Right ventricle myocardium inferior (tissue), 1 donor: ENCODE measurements at regions not wholly inside any gene's neighbourhood (a gene's known extent, or its start where the extent isn't known, plus 50 kb on each side); places are given as distances from the start of the nearest gene placed in this dataset.

Experiments used
- ATAC-seq: fragments of 200-7000 bp; cut with Tn5 transposase; one replicate; pipeline ENCODE4 v1.9.1; 2020; ENCODE audit warnings: mild to moderate bottlenecking, moderate library complexity
- DNase-seq: peaks from one replicate; pipeline ENCODE4 v3.0.0; 2021; ENCODE audit errors: missing footprints
- intact Hi-C: fragments of 100-400 bp; cut with DNase I; formaldehyde crosslinking; loops from one replicate; pipeline ENCODE4 v1.11.0; 2022
- donor health status: DM: no; HTN: yes; CAD: no; lungs with severe emphysema.

DNA sequence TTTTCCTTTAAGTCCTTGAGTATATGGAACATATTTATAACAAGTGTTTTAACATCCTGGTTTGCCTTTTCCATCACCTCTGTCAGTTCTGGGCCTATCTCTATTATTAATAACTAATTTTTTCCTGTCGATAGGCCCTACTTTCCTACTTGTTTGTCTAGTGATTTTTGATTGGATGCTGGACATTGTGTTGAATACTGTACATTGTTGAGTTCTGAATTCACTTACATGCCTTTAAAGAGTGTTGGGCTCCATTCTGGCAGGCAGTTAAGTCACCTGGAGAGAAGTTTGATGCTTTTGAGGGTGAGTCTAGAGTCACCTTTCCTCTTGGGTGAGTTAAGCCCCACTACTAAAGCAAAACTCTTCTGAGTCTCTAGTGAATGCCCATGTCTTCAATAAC lies 77.5 kb upstream of the C14orf180 start:
- ATAC-seq (no peak), DNase-seq (no peak)

DNA sequence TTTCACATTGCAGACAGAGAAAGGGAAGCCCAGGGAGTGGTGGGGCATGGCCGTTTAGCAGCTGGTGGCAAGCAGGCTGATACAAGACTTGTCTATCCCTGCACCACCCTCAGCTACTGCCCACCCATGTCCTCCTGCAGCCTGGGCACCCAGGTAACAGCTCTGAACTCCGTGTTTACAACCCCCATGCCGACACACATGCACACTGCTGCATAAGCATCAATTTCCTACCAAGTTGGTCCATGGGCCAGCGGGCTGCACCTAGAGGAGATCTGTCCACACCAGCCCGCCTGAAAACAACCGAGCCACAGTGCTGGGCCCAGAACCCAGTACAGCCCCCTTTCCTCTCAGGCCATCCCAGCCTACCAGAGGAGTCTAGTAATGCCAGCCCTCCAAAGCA lies 75.9 kb upstream of the C14orf180 start:
- no peak for ATAC-seq
- no peak for DNase-seq

More for the DNA sequence above, 77.5 kb upstream of the C14orf180 start:
- intact Hi-C loops, result no loop called here

DNA sequence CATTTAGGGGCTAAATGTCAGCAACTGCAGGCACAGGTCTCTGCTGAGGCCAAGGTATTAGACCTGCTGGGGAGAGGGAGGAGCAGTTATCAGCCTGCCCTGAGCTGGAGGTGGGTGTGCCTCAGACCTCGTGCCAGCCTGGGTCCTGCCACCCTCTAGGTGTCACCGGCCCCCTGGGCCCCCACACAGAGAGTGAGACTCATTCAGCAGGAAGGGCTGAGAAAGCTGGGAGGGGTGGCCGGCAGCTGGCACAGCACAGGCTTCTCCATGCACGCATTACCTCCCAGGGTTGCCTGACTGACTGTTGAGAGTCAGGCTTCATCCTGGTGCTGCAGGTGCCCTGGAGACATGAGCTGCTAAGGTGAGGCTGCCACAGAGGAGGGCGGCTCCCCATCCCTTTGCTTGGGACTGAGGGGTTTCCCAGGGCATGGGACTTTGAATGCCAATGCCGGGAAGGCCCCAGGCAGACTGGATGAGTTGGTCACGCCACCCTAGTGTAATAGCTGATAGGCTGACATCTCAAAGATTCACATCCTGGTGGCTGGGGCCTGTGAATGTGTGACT lies 75.3 kb upstream of the C14orf180 start:
- DNase-seq (no peak), ATAC-seq (no peak)
- intact Hi-C loops, result no loop called here

More for the DNA sequence above, 75.9 kb upstream of the C14orf180 start:
- intact Hi-C loops, result no loop called here

DNA sequence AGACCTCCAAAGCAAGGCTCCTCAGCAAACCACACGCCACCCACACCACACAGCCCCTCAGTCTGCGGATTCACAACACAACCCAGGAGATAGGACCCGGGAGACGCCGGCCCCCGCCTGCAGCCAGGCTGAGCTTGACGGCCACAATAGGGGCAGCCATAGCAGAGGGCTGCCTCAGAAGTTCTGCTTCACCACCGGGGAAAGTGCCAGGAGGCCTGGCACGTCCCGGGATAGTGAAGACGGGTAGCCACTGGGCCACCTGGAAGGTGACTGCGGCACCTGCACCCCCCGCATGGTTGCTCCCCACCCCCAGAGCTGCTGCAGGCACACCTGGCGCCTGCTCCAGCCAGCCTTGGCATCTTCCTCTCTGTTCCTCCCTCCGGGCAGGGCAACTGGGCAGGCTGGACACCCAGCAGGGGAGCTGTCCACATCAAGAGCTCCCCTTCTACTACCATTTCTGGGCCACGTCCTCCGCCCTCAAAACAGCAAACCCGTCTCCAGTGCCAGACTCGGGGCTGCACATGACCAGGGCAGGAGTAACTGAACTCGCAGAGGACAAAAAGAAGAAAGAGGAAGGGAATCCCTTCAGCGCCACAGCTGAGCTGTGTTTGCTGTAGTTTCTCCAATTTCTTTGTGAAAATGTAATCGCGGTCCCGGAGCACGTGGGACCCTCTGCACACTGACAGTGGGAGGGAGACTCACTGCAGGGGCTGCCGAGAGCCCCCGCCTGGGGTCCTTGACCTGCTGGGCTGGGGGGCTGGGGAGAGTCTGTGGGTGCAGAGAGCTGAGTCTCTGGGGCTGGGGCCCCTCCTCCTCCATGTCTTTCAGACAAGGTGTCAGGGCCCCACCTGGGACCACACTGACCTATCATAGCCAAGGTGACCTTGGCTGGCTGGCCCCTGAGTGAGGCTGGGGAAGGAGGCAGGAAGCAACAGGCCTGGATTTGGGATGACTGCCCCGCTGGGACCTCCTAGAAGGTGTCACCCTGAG lies 74.2 kb upstream of the C14orf180 start:
- intact Hi-C loops, result no loop called here
- no peak for DNase-seq

DNA sequence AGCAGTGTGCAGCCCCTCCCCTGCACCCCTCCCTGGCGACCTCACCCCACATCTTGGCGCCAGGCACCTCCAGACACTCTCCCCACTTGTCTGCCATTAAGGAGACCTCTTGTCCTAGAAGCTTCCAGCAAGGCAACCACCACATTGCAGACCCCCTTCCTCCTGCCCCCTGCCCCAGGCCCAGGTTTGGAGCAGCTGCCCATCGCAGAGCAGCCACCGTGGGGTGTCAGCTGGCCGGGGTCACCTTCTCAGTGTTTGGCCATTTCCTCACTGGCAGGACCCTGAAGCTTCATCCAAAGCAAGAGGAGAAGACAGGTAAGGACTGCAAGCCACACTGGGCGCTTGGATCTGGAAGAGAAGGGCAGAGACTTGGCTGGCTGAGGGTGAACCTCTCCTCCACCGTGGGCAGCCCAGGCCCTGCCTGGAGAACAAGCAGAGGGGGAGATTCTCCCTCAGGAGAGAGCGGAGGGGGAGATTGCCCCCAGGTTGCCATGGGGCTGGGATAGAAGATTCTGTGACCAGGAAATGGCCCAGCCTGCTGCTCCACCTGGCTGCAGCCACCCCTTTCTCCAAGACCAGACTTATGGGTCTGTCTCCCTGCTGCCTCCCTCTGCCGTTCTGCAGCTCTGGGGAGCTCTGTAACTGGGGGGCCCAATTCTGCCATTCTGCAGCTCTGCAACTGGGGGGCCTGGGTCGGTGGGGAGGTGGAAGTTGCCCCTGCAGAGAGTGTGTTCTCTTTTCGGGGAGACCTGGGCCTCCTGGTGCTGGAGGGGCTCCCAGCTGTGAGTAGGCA lies 72.9 kb upstream of the C14orf180 start:
- intact Hi-C loops, result no loop called here
- ATAC-seq (no peak), DNase-seq (no peak)

More for the DNA sequence above, 74.2 kb upstream of the C14orf180 start:
- no peak for ATAC-seq

DNA sequence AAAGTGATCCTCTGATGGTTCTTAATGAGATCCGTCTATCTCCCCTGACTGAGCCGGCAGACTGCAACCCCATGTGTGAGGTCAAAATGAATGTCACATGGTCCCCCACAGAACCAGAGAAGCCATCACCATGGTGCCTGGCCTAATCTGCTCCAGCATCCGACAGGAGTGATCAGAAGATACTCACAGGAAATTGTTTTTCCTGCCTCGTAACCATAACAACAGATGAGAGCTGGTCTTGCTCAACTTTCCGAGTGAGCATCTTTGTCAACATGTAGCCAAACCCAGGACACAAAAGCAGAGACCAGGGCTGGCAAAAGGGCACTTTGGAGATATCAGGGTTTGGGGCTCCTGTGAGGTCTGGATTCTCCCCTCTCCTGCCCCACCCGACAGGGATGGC lies 72.1 kb upstream of the C14orf180 start:
- intact Hi-C loops, result no loop called here
- no peak for DNase-seq
- no peak for ATAC-seq

DNA sequence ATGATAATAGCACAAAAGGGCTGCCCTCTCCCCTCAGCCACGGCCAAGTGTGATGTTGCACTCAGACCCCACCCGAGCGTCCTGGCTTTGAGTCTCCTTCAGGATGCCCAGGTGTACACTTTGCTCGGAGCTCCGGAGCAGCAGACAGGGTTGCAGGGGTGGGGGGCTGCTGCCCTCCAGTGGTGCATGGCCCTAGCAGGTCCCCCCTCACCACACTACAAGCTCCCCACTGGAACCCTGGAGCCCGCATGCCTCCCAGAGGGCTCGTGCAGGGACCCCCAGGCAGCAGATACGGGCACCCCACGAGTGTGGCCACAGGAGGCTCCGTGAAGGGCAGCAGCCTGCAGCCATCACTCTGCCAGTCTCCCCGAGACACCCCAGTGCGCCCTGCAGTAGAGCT lies 69.9 kb upstream of the C14orf180 start:
- intact Hi-C loops, result no loop called here
- ATAC-seq (no peak), DNase-seq (no peak)

DNA sequence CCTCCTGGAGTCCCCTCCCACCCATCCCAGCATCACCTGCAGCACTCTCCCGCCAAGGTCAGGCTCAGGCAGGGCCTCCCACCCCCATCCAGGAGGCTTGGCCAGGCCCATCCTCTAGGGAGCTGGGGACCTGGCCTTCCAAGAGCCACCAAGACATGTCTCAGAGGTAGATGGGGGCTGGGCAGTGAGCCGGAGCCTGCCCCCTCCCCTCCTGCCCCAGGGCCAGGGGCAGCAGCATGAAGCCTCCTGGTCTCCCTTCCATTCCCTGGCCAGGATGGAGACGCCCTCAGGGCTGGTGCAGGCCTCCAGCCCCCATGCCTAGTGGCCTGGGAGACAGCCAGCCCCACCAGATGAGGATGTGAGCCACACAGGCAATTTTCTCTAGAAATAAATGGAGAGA lies 69.3 kb upstream of the C14orf180 start:
- DNase-seq (no peak), ATAC-seq (no peak)
- intact Hi-C loops, result no loop called here

DNA sequence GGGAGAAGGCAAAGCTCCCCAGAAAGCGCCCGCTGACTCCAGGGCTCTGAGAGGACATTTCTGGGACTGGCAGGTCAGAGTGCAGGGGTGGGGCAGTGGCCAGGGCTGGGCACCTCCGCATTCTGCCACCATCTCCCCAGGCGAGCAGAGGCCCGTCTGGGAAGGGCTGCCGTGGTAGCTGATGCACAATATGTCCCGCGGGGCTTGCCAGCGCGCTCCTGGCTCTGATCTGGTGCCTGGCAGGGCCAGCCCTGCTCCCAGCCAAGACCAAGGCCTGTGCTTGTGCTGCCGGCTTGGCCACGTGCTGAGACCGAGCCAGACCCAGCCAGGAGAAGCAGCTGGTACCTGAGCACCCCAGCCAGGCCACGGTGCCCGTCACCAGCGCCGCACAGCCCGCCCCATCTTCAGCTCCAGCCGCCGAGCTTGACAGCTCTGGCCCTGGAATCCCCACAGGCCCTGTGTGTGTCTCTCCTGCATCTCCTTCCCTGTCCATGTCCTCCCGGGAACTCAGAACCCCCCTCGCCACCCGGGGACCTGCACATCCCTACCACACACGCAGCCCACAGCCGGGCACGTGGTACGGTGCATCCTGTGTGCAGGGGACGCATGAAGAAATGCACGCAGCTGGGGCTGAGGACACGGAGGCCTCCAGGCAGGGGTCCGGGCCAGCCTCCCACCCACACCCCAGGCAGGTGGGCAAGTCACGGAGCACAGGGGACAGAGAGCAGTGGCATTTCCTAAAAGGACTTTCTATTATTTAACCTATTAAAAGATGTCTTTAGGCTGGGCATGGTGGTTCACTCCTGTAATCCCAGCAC lies 68.6 kb upstream of the C14orf180 start:
- peak; percentile 91 for ATAC-seq
- intact Hi-C loops, result no loop called here

DNA sequence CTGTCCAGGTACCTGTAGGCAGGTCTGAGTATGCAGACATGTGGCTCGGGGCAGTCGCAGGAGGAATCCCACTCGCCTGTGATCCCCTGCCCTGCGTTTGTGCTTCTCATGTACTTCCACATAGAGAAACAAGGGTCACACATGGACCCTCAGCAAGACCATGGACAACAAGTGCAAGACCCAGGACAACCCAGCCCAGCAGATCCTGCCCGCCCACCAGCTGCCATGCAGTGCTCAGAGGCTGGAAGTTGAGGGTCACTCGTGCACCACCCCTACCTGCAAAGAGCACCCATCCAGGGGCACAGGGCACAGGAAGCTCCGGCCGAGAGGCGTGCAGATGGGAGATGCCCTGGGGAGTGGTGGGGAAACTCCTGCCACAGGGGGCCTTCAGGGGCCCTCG lies 67.5 kb upstream of the C14orf180 start:
- intact Hi-C loops, result no loop called here
- no peak for DNase-seq
- no peak for ATAC-seq

More for the DNA sequence above, 68.6 kb upstream of the C14orf180 start:
- DNase-seq, result peak; percentile 82

DNA sequence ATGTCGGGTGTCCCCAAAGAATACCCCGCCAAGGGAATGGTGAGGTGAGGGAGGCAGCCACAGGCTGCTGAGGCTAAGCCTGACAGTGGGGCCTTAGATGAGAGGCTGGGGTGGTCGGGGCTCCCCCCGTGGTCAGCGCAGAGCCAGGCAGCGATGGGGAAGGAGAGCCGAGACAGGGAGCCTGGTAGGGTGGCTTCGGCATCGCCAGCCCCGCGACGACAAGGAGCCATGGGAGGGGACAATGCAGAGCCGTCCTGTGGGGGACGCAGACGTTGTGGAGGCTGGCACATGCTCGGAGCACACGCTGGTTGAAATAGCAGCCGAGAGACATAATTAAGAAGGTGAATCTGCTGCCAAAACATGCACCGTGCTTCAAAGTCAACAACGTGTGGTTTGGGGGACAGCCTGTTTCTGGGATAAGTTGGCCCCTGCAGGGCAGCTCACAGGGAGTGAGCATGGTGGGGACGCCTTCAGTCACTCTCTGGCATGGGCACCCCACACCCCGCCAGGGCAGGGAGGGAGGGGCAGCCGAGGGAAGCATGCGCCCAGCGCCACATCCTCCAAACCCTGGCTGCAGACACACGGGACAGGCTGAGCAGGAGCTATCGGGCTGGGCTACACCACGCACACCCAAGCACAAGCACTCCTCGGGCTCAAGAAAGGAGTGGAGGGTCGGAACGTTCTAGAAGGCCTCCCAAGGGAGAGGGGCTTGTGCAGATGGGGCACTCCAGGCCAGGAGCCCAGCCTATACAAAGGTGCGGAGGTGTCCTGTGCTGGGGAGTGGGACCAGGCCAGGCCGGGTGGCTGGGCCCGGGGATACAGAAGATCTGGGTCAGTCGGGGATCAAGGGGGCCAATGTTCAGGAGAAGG lies 66.6 kb upstream of the C14orf180 start:
- DNase-seq, result no peak
- intact Hi-C loops, result no loop called here
- no peak for ATAC-seq

DNA sequence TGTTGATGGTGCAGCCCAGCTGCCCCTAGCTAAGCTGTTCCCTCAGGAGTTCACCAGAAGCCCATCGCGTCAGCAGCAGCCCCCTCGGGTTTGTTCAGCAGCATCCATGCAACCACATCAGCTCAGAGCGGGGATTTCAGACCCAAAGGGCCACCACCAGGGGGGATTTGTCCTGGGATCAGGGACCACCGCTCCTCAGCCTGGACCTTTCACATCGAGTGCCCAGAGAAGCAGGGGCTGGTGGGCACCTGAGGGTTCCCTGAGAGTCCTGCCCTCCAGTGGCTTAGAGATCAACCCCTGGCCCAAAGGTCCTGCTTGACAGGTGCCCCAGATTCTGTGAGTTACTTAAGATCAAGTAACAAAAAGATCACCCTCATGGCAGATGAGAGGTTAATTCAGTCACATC lies 65.9 kb upstream of the C14orf180 start:
- no peak for DNase-seq
- intact Hi-C loops, result no loop called here
- ATAC-seq, result no peak

DNA sequence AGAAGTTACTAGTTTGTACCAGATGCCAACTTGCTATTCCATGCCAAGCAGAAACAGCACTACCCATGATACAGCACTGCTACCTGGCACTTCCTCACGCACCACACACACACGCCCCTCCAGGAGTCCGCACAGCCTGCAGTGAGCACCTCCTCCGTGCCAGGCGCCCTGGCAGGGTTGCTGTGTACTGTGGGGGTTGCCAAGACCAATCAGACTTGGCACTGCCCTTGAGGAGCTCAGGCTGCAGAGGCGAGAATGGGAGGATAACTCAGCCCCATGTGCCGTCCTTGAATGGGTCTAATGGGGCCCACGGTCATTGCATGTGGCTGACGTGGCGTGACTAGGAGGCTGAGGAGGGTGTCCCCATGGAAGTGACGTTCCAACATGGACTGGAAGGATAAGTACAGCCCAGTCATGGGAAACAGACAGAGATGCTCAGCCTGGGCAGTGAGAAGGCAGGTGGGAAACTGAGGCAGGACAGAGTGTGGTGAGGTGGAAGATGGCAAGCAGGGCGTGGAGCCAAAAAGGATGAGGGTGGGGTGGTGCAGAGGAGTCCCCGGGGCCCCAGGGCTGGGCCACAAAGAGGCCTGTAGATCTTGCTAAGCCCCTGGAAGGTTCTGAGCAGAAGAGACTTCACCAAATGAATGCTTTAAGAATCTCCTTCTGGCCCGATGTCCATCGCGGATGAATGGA lies 65.3 kb upstream of the C14orf180 start:
- intact Hi-C loops, result no loop called here
- no peak for DNase-seq
- peak; percentile 61 for ATAC-seq

DNA sequence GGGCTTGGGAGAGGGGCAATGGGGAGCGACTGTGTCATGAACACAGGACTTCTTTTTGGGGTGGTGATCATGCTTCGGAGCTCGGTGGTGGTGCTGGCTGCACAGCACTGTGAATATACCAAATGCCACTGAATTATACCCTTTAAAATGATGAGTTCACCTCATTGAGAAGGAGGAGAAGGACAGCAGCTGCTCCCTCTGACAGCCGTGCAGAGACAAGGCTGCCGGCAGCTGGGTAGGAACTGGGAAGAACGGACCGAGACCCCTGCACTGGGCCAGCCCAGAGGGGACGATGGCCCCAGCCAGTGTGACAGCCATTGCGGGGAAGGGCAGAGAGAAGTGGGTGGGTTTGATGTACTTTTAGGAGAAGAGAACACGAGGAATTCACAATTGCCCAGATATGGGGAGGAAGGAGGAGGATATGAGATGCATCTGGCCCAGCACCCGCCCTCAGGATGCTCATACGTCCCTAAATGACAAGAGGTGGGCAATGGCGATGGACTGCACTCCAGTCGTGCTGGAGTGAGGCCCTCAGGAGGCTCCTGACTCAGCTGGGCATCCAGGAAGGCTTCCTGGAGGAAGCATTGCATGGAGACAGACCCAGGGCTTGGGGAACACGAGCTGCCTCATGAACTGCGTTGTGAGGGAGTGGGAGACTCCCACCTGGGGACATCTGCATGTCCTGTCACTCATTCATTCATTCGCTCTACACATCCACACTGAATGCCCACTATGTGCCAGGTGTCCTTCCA lies 64.3 kb upstream of the C14orf180 start:
- ATAC-seq (no peak), DNase-seq (no peak)
- intact Hi-C loops, result no loop called here

DNA sequence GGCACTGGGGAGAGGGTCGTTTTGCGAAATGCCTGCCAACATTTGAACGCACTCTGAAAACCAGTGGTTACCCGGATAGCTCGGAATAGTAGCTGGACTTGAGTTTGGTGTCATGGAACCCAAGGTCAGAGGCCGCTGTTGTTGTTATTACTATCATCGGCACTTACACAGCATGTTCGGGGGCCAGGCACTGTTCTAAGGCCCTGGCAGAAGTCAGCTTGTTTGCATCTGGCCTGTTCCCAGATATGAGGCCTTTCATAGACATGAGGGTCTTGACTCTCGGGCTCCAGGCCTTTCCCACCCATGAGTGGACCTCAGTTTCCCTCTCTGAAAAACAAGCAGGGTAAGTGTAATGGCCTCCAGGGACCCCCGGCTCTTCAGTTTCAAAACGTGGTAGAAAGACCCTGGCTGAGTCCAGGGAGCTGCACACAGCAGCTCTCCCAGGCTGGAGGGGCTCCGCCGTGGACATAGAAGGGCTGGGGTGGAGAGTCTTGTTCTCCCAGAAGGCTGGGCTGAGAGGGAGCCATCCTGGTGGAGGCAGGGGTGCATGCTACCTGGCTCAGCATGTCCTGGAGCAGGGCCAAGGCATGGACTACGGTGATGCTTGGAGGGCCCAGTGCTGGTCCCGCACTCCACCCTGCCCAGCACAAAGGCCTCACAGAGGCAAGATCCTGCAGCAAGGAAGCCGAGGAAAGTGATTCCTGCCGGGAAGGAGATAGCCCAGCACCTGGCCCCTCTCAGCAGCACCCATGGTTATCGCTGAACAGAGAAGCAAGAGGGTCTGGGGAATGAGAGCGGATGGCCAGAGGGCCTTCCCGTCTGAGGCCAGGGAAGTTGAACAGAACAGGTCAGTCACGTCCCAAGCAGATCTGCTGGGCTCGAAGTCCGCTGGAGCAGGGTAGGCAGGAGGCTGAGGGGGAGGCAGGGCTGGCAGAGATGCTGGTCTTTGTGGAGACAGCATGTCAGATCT lies 63.5 kb upstream of the C14orf180 start:
- no peak for DNase-seq
- intact Hi-C loops, result no loop called here
- no peak for ATAC-seq
